Hepatocyte (in vitro differentiated cells): ENCODE measurements at regions not wholly inside any gene's neighbourhood (a gene's known extent, or its start where the extent isn't known, plus 50 kb on each side); places are given as distances from the start of the nearest gene placed in this dataset. TPM values are rescaled to one million over a fixed set of nuclear protein-coding genes. Genes with fewer than 3 reads are reported as not detected.

Experiments used
- DNase-seq: peaks from one replicate; pipeline ENCODE4 v3.0.0-alpha.2; 2016; ENCODE audit warnings: low spot score
- H2AFZ ChIP-seq: fragments of 200-600 bp; sonication (generic); 2 replicates; pipeline ENCODE4 v1.6.0; 2016; ENCODE audit warnings: antibody characterized with exemption, mild to moderate bottlenecking
- H3K27ac ChIP-seq: fragments of 200-600 bp; sonication (generic); 2 replicates; pipeline ENCODE4 v1.5.1; 2016; ENCODE audit warnings: mild to moderate bottlenecking
- H3K27me3 ChIP-seq: fragments of 200-600 bp; sonication (generic); 2 replicates; pipeline ENCODE4 v1.6.1; 2016
- H3K36me3 ChIP-seq: fragments of 200-600 bp; sonication (generic); replicated peaks from 2 replicates; pipeline ENCODE4 v1.5.1; 2016; ENCODE audit warnings: low read depth; ENCODE audit not compliant: insufficient read depth
- H3K4me1 ChIP-seq: fragments of 200-600 bp; sonication (generic); 2 replicates; pipeline ENCODE4 v1.5.1; 2016; ENCODE audit warnings: mild to moderate bottlenecking, moderate library complexity; ENCODE audit not compliant: insufficient read depth
- H3K4me2 ChIP-seq: fragments of 200-600 bp; sonication (generic); 2 replicates; pipeline ENCODE4 v1.6.0; 2016
- H3K4me3 ChIP-seq: fragments of 200-600 bp; sonication (generic); 2 replicates; pipeline ENCODE4 v1.5.1; 2016; ENCODE audit warnings: mild to moderate bottlenecking
- H3K79me2 ChIP-seq: fragments of 200-600 bp; sonication (generic); 2 replicates; pipeline ENCODE4 v1.6.0; 2017; ENCODE audit warnings: mild to moderate bottlenecking
- H3K9me2 ChIP-seq: fragments of 200-600 bp; sonication (generic); replicated peaks from 2 replicates; pipeline ENCODE4 v1.6.0; 2017; ENCODE audit warnings: mild to moderate bottlenecking; ENCODE audit not compliant: insufficient read depth
- H3K9me3 ChIP-seq: fragments of 200-600 bp; sonication (generic); 2 replicates; pipeline ENCODE4 v1.5.1; 2016; ENCODE audit warnings: low read depth, mild to moderate bottlenecking
- H4K20me1 ChIP-seq: fragments of 200-600 bp; sonication (generic); 2 replicates; pipeline ENCODE4 v1.6.0; 2016; ENCODE audit warnings: mild to moderate bottlenecking; ENCODE audit not compliant: insufficient read depth, poor library complexity, severe bottlenecking
- EZH2 ChIP-seq: fragments of 200-600 bp; sonication (generic); IDR thresholded peaks from 2 replicates; pipeline ENCODE4 v1.6.1; 2016; ENCODE audit warnings: antibody characterized with exemption, mild to moderate bottlenecking, borderline replicate concordance
- EZH2phosphoT487 ChIP-seq: fragments of 200-600 bp; sonication (generic); IDR thresholded peaks from one replicate; pipeline ENCODE4 v1.6.1; 2018; ENCODE audit warnings: antibody characterized with exemption, mild to moderate bottlenecking, low read depth, moderate library complexity; ENCODE audit not compliant: unreplicated experiment, severe bottlenecking
- WGBS: methylation state at CpG from one replicate; pipeline ENCODE4 v1.1.6; 2016; ENCODE audit warnings: low lambda C conversion rate; ENCODE audit errors: missing lambda C conversion rate; 5-methylcytosine and 5-hydroxymethylcytosine counted together
- small RNA-seq: library from RNA; depleted of rRNA; stranded (forward); fragments of <200 nt; gene quantifications from one replicate; pipeline ENCODE3, GENCODE V24; 2014
- TF ChIP-seq, protein P1 (sequence below): fragments of 200-600 bp; sonication (generic); IDR thresholded peaks from 2 replicates; pipeline ENCODE4 v1.5.1; 2016; ENCODE audit warnings: antibody characterized with exemption, mild to moderate bottlenecking; ENCODE audit not compliant: poor library complexity

DNA sequence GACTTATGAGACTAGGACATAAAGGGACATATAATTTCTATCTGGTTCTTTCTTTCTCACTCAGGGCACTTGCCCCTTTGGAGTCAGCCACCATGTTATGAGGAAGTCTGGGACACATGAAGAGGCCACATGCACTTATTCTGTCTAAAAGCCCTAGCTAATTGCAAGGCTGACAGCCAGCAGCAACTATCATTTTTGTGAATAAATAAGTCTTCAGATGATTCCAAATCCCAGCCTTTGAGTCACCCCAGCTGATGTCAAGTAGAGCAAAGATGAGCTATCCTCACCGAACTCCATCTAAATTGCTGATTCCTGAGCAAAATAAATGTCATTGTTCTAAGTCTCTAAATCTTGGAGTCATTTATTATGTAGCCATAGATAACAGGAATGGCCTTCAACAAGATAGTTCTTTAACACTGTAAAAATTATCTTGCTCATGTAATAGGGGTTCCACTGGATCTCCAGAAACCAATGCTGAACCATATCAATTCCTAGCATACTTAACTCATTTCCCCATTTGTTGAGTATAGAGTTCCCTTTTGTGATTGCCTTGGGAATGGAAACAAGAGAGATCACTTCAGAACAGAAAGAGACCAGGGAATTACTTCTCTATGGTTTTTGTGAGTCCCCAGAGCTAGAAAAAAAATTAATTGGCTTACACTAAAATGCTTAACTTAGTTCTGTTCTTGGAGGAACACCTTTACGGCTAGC lies 50.6 kb upstream of the FN1 start:
- WGBS: 92% methylated on average over 2 of the region's 2 CpGs
- no peak overlapping the region for H2AFZ ChIP-seq
- no peak for DNase-seq
- H3K4me1 ChIP-seq: no peaks in the 10 kb centered on the region
- H3K4me3 ChIP-seq: no peak overlapping the region
- no peak overlapping the region for H3K4me2 ChIP-seq
- H3K79me2 ChIP-seq: no peaks in the 10 kb centered on the region
- H3K27me3 ChIP-seq: no peaks in the 10 kb centered on the region
- TF ChIP-seq, protein P1, sequence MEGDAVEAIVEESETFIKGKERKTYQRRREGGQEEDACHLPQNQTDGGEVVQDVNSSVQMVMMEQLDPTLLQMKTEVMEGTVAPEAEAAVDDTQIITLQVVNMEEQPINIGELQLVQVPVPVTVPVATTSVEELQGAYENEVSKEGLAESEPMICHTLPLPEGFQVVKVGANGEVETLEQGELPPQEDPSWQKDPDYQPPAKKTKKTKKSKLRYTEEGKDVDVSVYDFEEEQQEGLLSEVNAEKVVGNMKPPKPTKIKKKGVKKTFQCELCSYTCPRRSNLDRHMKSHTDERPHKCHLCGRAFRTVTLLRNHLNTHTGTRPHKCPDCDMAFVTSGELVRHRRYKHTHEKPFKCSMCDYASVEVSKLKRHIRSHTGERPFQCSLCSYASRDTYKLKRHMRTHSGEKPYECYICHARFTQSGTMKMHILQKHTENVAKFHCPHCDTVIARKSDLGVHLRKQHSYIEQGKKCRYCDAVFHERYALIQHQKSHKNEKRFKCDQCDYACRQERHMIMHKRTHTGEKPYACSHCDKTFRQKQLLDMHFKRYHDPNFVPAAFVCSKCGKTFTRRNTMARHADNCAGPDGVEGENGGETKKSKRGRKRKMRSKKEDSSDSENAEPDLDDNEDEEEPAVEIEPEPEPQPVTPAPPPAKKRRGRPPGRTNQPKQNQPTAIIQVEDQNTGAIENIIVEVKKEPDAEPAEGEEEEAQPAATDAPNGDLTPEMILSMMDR: no peak
- TF ChIP-seq EZH2 (no peak), EZH2phosphoT487 (no peak)
- H4K20me1 ChIP-seq: no peaks in the 10 kb centered on the region
- H3K36me3 ChIP-seq: no peaks in the 10 kb centered on the region
- no peak overlapping the region for H3K27ac ChIP-seq
- no peaks in the 10 kb centered on the region for H3K9me2 ChIP-seq
- no peaks in the 10 kb centered on the region for H3K9me3 ChIP-seq

Small RNA genes in the stretch of these regions (small RNA-seq; reads per million reads assigned to genes)
- not detected for gene AC093850.1
